Panc1 (cell line): ENCODE measurements at regions not wholly inside any gene's neighbourhood (a gene's known extent, or its start where the extent isn't known, plus 50 kb on each side); places are given as distances from the start of the nearest gene placed in this dataset.

Experiments used
- CTCF ChIP-seq: fragments of 450-650 bp; IDR thresholded peaks from 2 replicates; pipeline ENCODE4 v1.5.1; 2017; ENCODE audit warnings: mild to moderate bottlenecking
- POLR2AphosphoS5 ChIP-seq: IDR thresholded peaks from 2 replicates; pipeline ENCODE4 v1.6.1; 2012; ENCODE audit warnings: mild to moderate bottlenecking, low read depth, low read length, moderate library complexity
- SIN3A ChIP-seq: IDR thresholded peaks from 2 replicates; pipeline ENCODE4 v1.6.1; 2012; ENCODE audit warnings: low read depth, mild to moderate bottlenecking, low read length, moderate library complexity, borderline replicate concordance; ENCODE audit not compliant: insufficient read depth
- TCF7L2 ChIP-seq: IDR thresholded peaks from 2 replicates; pipeline ENCODE4 v1.6.1; 2011; ENCODE audit warnings: mild to moderate bottlenecking, low read depth, low read length, inconsistent platforms
- TF ChIP-seq, protein P1 (sequence below), 2 experiments: IDR thresholded peaks; 2 replicates each; pipeline ENCODE4 v1.6.1; 2011 to 2012; ENCODE audit warnings: low read depth in 2 of 2, control low read depth in 1 of 2, low read length in 1 of 2, mild to moderate bottlenecking in 1 of 2, moderate library complexity in 1 of 2; ENCODE audit not compliant: insufficient read depth in 1 of 2

- no peak for TF ChIP-seq CTCF
- TF ChIP-seq SIN3A = no peak
- no peak for TF ChIP-seq POLR2AphosphoS5
- TF ChIP-seq, protein P1, sequence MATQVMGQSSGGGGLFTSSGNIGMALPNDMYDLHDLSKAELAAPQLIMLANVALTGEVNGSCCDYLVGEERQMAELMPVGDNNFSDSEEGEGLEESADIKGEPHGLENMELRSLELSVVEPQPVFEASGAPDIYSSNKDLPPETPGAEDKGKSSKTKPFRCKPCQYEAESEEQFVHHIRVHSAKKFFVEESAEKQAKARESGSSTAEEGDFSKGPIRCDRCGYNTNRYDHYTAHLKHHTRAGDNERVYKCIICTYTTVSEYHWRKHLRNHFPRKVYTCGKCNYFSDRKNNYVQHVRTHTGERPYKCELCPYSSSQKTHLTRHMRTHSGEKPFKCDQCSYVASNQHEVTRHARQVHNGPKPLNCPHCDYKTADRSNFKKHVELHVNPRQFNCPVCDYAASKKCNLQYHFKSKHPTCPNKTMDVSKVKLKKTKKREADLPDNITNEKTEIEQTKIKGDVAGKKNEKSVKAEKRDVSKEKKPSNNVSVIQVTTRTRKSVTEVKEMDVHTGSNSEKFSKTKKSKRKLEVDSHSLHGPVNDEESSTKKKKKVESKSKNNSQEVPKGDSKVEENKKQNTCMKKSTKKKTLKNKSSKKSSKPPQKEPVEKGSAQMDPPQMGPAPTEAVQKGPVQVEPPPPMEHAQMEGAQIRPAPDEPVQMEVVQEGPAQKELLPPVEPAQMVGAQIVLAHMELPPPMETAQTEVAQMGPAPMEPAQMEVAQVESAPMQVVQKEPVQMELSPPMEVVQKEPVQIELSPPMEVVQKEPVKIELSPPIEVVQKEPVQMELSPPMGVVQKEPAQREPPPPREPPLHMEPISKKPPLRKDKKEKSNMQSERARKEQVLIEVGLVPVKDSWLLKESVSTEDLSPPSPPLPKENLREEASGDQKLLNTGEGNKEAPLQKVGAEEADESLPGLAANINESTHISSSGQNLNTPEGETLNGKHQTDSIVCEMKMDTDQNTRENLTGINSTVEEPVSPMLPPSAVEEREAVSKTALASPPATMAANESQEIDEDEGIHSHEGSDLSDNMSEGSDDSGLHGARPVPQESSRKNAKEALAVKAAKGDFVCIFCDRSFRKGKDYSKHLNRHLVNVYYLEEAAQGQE (IDR thresholded peaks at IDR 0.05; ENCODE audit: insufficient read depth in 1 of 2, low read depth in 2 of 2, low read length in 1 of 2) = no peak
- TF ChIP-seq TCF7L2 = no peak
These were observed 394.8 kb upstream of the ATP5MC3 start for GRCh38 chr2:175576270-175576669.
